ENCODE measurements at regions not wholly inside any gene's neighbourhood (a gene's known extent, or its start where the extent isn't known, plus 50 kb on each side); places are given as distances from the start of the nearest gene placed in this dataset.

GRCh38 chr6:21918041-21918440 lies 324.5 kb downstream of the SOX4 start:
- DNase-seq (ENCODE audit: low read depth) (peak; percentile 59), FAIRE-seq (no peak)
- Histone ChIP-seq H3K4me3 (ENCODE audit: low read depth, low read length) (no peak overlapping the region), H3K36me3 (ENCODE audit: control insufficient read depth, insufficient read depth, low read length) (no peaks in the 10 kb centered on the region), H3K27me3 (ENCODE audit: control insufficient read depth, insufficient read depth, low read length) (no peaks in the 10 kb centered on the region)
- no peak for TF ChIP-seq CTCF (IDR thresholded peaks at IDR 0.05; ENCODE audit: insufficient read depth, low read length, severe bottlenecking)

DNA sequence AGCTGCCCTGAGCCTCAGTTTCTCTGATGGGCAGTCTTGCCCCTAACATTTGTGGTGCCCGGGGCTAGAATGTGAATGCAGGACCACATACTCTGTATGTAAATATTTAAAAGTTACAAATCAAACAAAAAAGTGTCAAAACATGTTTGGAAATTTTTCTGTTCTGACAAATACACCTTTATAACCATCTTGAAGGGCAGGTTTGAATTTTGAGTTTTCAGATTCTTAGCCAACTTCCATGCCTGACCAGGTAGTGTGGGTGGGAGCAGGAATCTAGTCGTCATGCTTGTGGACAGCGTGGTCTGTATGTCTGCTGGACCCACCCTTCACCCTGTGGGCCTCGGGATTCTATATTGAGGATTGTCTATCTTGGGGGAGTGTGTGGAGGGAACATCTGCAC lies 325.1 kb downstream of the SOX4 start:
- peak; percentile 63 for DNase-seq (ENCODE audit: low read depth)
- H3K4me3 ChIP-seq (ENCODE audit: low read depth, low read length) = no peak overlapping the region
- no peaks in the 10 kb centered on the region for H3K27me3 ChIP-seq (ENCODE audit: control insufficient read depth, insufficient read depth, low read length)
- no peaks in the 10 kb centered on the region for H3K36me3 ChIP-seq (ENCODE audit: control insufficient read depth, insufficient read depth, low read length)
- no peak for FAIRE-seq
- TF ChIP-seq CTCF (IDR thresholded peaks at IDR 0.05; ENCODE audit: insufficient read depth, low read length, severe bottlenecking) = no peak

- no peak for TF ChIP-seq CTCF (IDR thresholded peaks at IDR 0.05; ENCODE audit: insufficient read depth, low read length, severe bottlenecking)
- no peak overlapping the region for H3K4me3 ChIP-seq (ENCODE audit: low read depth, low read length)
- H3K36me3 ChIP-seq (ENCODE audit: control insufficient read depth, insufficient read depth, low read length) = no peaks in the 10 kb centered on the region
- H3K27me3 ChIP-seq (ENCODE audit: control insufficient read depth, insufficient read depth, low read length) = no peaks in the 10 kb centered on the region
- peak; percentile 63 for DNase-seq (ENCODE audit: low read depth)
- no peak for FAIRE-seq
These were observed 328.5 kb downstream of the SOX4 start for GRCh38 chr6:21922086-21922485.

DNA sequence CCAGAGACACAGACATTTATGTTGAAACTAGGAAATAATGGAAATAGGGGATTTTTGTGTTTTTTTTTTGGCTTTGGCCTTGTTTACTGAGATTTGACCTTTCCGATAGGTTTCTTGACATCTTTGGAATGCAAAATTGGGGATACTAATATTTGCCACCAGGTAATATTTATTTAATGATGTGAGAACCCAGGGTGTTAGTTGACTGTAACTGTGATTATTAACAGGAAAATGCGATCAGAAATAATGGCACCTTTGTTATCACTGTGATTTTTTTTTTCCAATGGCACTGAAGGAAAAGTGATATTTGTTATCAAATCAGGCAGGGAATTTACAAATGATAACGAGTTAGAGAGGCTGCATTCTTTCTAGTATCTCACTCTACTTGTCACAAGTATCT lies 330.5 kb downstream of the SOX4 start:
- TF ChIP-seq CTCF (IDR thresholded peaks at IDR 0.05; ENCODE audit: insufficient read depth, low read length, severe bottlenecking) = no peak
- Histone ChIP-seq H3K27me3 (ENCODE audit: control insufficient read depth, insufficient read depth, low read length) (no peaks in the 10 kb centered on the region), H3K4me3 (ENCODE audit: low read depth, low read length) (no peak overlapping the region), H3K36me3 (ENCODE audit: control insufficient read depth, insufficient read depth, low read length) (no peaks in the 10 kb centered on the region)
- FAIRE-seq (no peak), DNase-seq (ENCODE audit: low read depth) (no peak)

- no peaks in the 10 kb centered on the region for H3K27me3 ChIP-seq (ENCODE audit: control insufficient read depth, insufficient read depth, low read length)
- DNase-seq (ENCODE audit: low read depth) (no peak), FAIRE-seq (no peak)
- H3K4me3 ChIP-seq (ENCODE audit: low read depth, low read length) = no peak overlapping the region
- no peak for TF ChIP-seq CTCF (IDR thresholded peaks at IDR 0.05; ENCODE audit: insufficient read depth, low read length, severe bottlenecking)
- no peaks in the 10 kb centered on the region for H3K36me3 ChIP-seq (ENCODE audit: control insufficient read depth, insufficient read depth, low read length)
These were observed 335.3 kb downstream of the SOX4 start for GRCh38 chr6:21928827-21929226.

DNA sequence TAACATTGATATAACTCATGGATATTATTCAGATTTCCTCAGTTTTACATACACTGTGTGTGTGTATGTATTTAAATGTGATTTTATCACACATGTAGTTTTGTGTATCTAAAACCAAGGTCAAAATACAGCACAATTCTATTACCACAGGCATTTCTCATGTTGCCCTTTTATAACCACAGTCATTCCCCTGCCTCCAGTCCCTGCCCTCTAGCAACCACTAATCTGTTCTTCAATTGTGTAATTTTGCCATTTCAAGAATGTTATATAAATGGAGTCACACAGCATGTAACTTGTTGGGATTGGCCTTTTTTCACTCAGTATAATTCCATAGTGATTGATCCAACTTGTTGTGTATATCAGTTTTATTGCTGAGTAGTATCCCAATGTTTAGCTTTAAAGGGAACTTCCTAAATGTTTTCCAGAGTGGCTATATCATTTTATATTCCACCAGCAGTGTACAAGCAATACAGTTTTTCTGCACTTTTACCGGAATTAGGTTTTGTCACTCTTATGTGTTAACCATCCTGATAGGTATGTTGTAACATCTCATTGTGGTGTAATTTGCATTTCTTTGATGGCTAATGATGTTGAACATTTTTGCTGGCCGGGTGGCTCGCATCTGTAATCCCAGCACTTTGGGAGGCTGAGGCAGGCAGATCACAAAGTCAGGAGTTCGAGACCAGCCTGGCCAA lies 338.2 kb downstream of the SOX4 start:
- no peak for FAIRE-seq
- Histone ChIP-seq H3K4me3 (ENCODE audit: low read depth, low read length) (no peak overlapping the region), H3K27me3 (ENCODE audit: control insufficient read depth, insufficient read depth, low read length) (no peaks in the 10 kb centered on the region), H3K36me3 (ENCODE audit: control insufficient read depth, insufficient read depth, low read length) (no peaks in the 10 kb centered on the region)
- no peak for TF ChIP-seq CTCF (IDR thresholded peaks at IDR 0.05; ENCODE audit: insufficient read depth, low read length, severe bottlenecking)
- peak; percentile 42 for DNase-seq (ENCODE audit: low read depth)

Measured in bronchial epithelial cell (primary cell).